A673 (cell line): ENCODE measurements at regions not wholly inside any gene's neighbourhood (a gene's known extent, or its start where the extent isn't known, plus 50 kb on each side); places are given as distances from the start of the nearest gene placed in this dataset.
A peak's percentile ranks its signal among the peaks of the same experiment; 100 is the strongest.

Source experiments
- BruUV-seq: library from RNA; stranded (reverse); fragments of 400-500 nt; replicated peaks from 2 replicates; lab custom pipeline; 2021; lab: Mats Ljungman, UMichigan
- CTCF ChIA-PET: fragments of 300-600 bp; sonication (Branson Sonifier 250); formaldehyde crosslinking; loops from one replicate; lab custom pipeline; 2022; ENCODE audit warnings: antibody characterized with exemption; lab: Charles Lee
- POLR2A ChIA-PET: fragments of 300-600 bp; sonication (Branson Sonifier 250); formaldehyde crosslinking; loops from one replicate; lab custom pipeline; 2022; ENCODE audit warnings: antibody characterized with exemption; ENCODE audit not compliant: low non-redundant PET; lab: Charles Lee
- DNase-seq: peaks from one replicate; pipeline ENCODE4 v3.0.0-alpha.2; 2015; ENCODE audit warnings: low spot score
- H3K27ac ChIP-seq: fragments of 200-600 bp; sonication (generic); 2 replicates; pipeline ENCODE4 v1.5.1; 2016; ENCODE audit warnings: mixed run types, low read depth, mild to moderate bottlenecking, mixed read lengths, antibody characterized with exemption, low read length; ENCODE audit not compliant: poor library complexity, severe bottlenecking
- H3K27me3 ChIP-seq: fragments of 200-600 bp; sonication (generic); replicated peaks from 2 replicates; pipeline ENCODE4 v1.6.1; 2017; ENCODE audit warnings: mixed run types, low read depth, mild to moderate bottlenecking, mixed read lengths, antibody characterized with exemption, low read length; ENCODE audit not compliant: insufficient read depth, poor library complexity
- H3K36me3 ChIP-seq: fragments of 200-600 bp; sonication (generic); 2 replicates; pipeline ENCODE4 v1.6.1; 2016; ENCODE audit warnings: mixed run types, mild to moderate bottlenecking, mixed read lengths, antibody characterized with exemption, low read length; ENCODE audit not compliant: insufficient read depth, poor library complexity, severe bottlenecking
- H3K4me1 ChIP-seq: fragments of 200-600 bp; sonication (generic); 2 replicates; pipeline ENCODE4 v1.6.1; 2017; ENCODE audit warnings: mixed run types, mild to moderate bottlenecking, mixed read lengths, antibody characterized with exemption, low read length; ENCODE audit not compliant: insufficient read depth, poor library complexity, severe bottlenecking
- H3K4me3 ChIP-seq: fragments of 200-600 bp; sonication (generic); 2 replicates; pipeline ENCODE4 v1.5.1; 2016; ENCODE audit warnings: low read depth, mixed run types, mild to moderate bottlenecking, mixed read lengths, low read length; ENCODE audit not compliant: poor library complexity, severe bottlenecking
- H3K9me3 ChIP-seq: fragments of 200-600 bp; sonication (generic); 2 replicates; pipeline ENCODE4 v1.6.1; 2016; ENCODE audit warnings: mixed run types, low read depth, mild to moderate bottlenecking, mixed read lengths, antibody characterized with exemption, low read length; ENCODE audit not compliant: poor library complexity, severe bottlenecking
- EZH2 ChIP-seq: fragments of 200-600 bp; sonication (generic); IDR thresholded peaks from 2 replicates; pipeline ENCODE4 v1.6.1; 2017; ENCODE audit warnings: borderline replicate concordance, low read depth, mild to moderate bottlenecking, mixed read lengths, antibody characterized with exemption, low read length; ENCODE audit not compliant: poor library complexity, severe bottlenecking
- intact Hi-C: fragments of 100-400 bp; cut with micrococcal nuclease; formaldehyde crosslinking; loops from one replicate; pipeline ENCODE4 v1.10.0; 2022; ENCODE audit not compliant: unreplicated experiment
- TF ChIP-seq, protein P1 (sequence below): fragments of 300-800, 200-600 bp; sonication (generic); conservative IDR thresholded peaks from 2 replicates; pipeline ENCODE4 v1.5.1; 2017; ENCODE audit warnings: low read depth, mild to moderate bottlenecking, antibody characterized with exemption, low read length, moderate library complexity, mixed read lengths

DNA sequence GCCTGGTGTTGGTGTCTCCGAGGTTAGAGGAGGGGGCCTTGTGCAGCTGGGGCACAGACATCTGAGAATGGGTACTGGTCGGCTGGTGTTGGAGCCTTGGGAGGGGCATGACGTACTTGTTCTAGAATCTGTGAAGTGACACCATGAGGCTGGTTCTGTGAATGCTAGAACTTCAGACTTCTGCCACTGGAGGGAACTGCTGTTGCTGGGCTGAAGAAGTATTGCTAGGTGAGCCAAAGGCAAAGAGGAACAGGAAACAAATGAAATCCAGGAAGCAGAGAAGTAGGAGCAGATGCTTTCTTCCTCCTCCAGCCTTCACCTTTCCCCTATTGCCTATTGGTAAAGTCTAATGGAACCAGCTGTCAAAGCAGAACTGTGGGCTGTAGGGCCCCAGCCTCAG, 120.9 kb upstream of the DDIT4L start:
- Histone ChIP-seq H3K9me3 (no peaks in the 10 kb centered on the region), H3K36me3 (no peaks in the 10 kb centered on the region), H3K27me3 (no peaks in the 10 kb centered on the region), H3K27ac (no peak overlapping the region), H3K4me1 (no peaks in the 10 kb centered on the region), H3K4me3 (no peak overlapping the region)
- no peak for DNase-seq
- TF ChIP-seq, protein P1, sequence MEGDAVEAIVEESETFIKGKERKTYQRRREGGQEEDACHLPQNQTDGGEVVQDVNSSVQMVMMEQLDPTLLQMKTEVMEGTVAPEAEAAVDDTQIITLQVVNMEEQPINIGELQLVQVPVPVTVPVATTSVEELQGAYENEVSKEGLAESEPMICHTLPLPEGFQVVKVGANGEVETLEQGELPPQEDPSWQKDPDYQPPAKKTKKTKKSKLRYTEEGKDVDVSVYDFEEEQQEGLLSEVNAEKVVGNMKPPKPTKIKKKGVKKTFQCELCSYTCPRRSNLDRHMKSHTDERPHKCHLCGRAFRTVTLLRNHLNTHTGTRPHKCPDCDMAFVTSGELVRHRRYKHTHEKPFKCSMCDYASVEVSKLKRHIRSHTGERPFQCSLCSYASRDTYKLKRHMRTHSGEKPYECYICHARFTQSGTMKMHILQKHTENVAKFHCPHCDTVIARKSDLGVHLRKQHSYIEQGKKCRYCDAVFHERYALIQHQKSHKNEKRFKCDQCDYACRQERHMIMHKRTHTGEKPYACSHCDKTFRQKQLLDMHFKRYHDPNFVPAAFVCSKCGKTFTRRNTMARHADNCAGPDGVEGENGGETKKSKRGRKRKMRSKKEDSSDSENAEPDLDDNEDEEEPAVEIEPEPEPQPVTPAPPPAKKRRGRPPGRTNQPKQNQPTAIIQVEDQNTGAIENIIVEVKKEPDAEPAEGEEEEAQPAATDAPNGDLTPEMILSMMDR, result peak; percentile 25; the same call in 1 of the 2 replicates
- TF ChIP-seq EZH2, result no peak
- POLR2A ChIA-PET, result no interaction called here
- intact Hi-C loops, result no loop called here
- CTCF ChIA-PET, result interaction anchor here (0.6 kb wide), 1 partner anchor 938 kb away, joined by 3 read pairs; no protein-coding TSS in a partner anchor
- no TSS peak for BruUV-seq

DNA sequence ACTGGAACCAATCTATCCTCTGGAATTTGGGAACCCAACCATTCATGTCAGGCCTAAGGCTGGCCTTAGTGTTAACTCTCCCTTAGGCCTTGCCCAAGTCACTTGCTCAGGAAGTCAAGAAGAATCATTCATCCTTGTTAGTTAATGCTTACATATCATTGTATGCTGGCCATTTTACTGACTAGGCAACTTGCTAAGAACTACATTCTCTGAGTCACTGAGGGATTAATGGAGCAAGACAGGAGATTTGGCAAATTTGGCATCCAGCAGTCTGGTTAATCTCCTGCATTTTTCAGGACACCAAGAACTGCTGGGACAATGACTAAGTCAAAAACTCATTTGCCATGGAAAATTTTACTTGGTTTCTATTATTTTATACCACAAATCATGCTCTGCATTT, 115.8 kb upstream of the DDIT4L start:
- POLR2A ChIA-PET, result no interaction called here
- BruUV-seq, result no TSS peak
- no peaks in the 10 kb centered on the region for H3K9me3 ChIP-seq

DNA sequence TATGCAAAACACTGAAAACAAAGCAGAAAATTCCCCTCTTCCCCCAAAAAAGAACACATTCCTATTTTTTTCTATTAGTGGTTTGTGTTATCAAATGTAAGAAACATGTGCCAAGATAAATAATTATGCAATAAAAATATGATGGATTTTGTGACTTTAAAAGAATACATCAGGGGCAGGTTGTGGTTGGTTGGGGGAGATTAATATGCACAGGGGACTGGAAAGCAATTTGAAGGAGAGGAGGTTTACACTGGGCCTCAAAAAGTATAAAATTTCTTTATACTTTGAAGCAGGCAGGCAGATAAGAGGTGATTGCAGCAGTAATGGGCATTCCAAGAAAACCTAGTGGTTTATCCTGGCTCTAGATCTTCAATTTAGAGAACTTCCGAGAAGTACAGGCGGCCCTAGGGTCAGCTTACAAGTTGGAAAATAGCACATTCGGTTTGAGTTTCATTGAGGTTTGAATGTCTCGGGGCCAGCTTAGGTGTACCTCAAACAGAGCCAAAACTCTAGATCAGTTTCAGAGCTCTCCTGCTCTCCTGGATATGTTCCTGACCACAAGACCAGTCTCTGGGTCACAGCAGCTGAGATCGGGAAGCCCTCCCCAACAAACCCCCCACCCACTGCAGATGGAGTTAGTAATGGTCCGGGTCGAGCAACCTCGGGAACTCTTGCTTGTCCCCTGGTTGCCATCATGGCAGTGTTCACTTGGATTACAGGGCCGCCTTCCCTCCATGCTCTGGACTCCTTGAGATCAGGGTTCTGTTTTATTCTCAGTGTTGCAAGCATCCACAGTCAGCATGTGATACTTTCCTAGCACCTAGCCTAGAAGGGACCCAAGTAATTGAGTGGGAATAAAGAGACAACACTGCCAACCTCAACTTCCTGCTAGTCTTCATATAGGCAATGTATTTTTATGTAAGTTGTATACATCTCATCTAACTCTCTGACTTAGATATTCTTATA, 112.1 kb upstream of the DDIT4L start:
- BruUV-seq, result no TSS peak

More for the DNA sequence above, 115.8 kb upstream of the DDIT4L start:
- H3K4me1 ChIP-seq, result peaks cover 5% of the 10 kb centered on the region
- H3K27ac ChIP-seq, result no peak overlapping the region
- no peak overlapping the region for H3K4me3 ChIP-seq
- CTCF ChIA-PET, result no interaction called here
- intact Hi-C loops, result no loop called here
- peak; percentile 48 for DNase-seq
- H3K36me3 ChIP-seq, result no peaks in the 10 kb centered on the region
- H3K27me3 ChIP-seq, result no peaks in the 10 kb centered on the region
- TF ChIP-seq EZH2, result no peak
- TF ChIP-seq, protein P1, result no peak

More for the DNA sequence above, 112.1 kb upstream of the DDIT4L start:
- POLR2A ChIA-PET, result no interaction called here
- no peaks in the 10 kb centered on the region for H3K27me3 ChIP-seq
- no peaks in the 10 kb centered on the region for H3K36me3 ChIP-seq
- no peak overlapping the region for H3K27ac ChIP-seq
- CTCF ChIA-PET, result no interaction called here
- no peaks in the 10 kb centered on the region for H3K9me3 ChIP-seq
- TF ChIP-seq, protein P1, result no peak
- TF ChIP-seq EZH2, result no peak
- no peak for DNase-seq
- H3K4me1 ChIP-seq, result peaks cover 5% of the 10 kb centered on the region
- H3K4me3 ChIP-seq, result no peak overlapping the region
- intact Hi-C loops, result no loop called here
